Breast epithelium (tissue), 4 donors: ENCODE measurements at regions not wholly inside any gene's neighbourhood (a gene's known extent, or its start where the extent isn't known, plus 50 kb on each side); places are given as distances from the start of the nearest gene placed in this dataset.
A peak's percentile ranks its signal among the peaks of the same experiment; 100 is the strongest.

ENCODE experiments used
- DNase-seq, 2 donors: peaks; one replicate each; pipeline ENCODE4 v3.0.0-alpha.2; 2019; ENCODE audit warnings: low spot score in 2 of 2
- H3K27ac ChIP-seq, 2 donors: fragments of 200-600 bp; sonication (generic) in 1 of 2; one replicate each; pipeline ENCODE4 v1.5.1; 2016 to 2019; ENCODE audit warnings: mild to moderate bottlenecking in 1 of 2
- H3K27me3 ChIP-seq, 2 donors: fragments of 200-600 bp; sonication (generic) in 1 of 2; one replicate each; pipeline versions ENCODE4 v1.5.1 to v1.6.0; 2017 to 2019; ENCODE audit warnings: control low read depth in 1 of 2, mild to moderate bottlenecking in 1 of 2
- H3K36me3 ChIP-seq: fragments of 200-600 bp; one replicate; pipeline ENCODE4 v1.5.1; 2019
- H3K4me1 ChIP-seq, 2 donors: fragments of 200-600 bp; sonication (generic); one replicate each; pipeline ENCODE4 v1.5.1; 2016 to 2019; ENCODE audit warnings: control low read depth in 1 of 2
- H3K4me3 ChIP-seq, 3 donors: fragments of 200-600 bp; sonication (generic); 1 replicate in 2 of 3; 2 replicates in 1 of 3; pipeline ENCODE4 v1.5.1; 2016 to 2019; ENCODE audit warnings: mild to moderate bottlenecking in 3 of 3, moderate library complexity in 2 of 3
- H3K9me3 ChIP-seq, 2 donors: fragments of 200-600 bp; sonication (generic) in 1 of 2; one replicate each; pipeline ENCODE4 v1.5.1; 2016 to 2019; ENCODE audit warnings: control low read depth in 1 of 2
- CTCF ChIP-seq, 3 donors: fragments of 450-650 bp; IDR thresholded peaks; one replicate each; pipeline ENCODE4 v1.5.1; 2016 to 2017; ENCODE audit warnings: antibody characterized with exemption in 3 of 3, mild to moderate bottlenecking in 3 of 3, moderate library complexity in 3 of 3
- POLR2A ChIP-seq: fragments of 450-650 bp; IDR thresholded peaks from one replicate; pipeline ENCODE4 v1.6.1; 2016; ENCODE audit warnings: antibody characterized with exemption, mild to moderate bottlenecking, moderate library complexity
- POLR2AphosphoS5 ChIP-seq, 3 donors: sonication (generic); formaldehyde crosslinking; IDR thresholded peaks; one replicate each; pipeline ENCODE4 v1.6.1; 2017; ENCODE audit warnings: antibody characterized with exemption in 3 of 3
- intact Hi-C: fragments of 100-400 bp; cut with DNase I; formaldehyde crosslinking; loops from one replicate; pipeline ENCODE4 v1.15.1; 2023; ENCODE audit warnings: low total_unique reads

GRCh38 chr20:22776369-22776768 is 192.0 kb upstream of the FOXA2 start:
- Histone ChIP-seq H3K27me3 (no peaks in the 10 kb centered on the region), H3K4me3 (no peak overlapping the region), H3K27ac (no peak overlapping the region), H3K4me1 (no peaks in the 10 kb centered on the region), H3K36me3 (no peaks in the 10 kb centered on the region), H3K9me3 (no peaks in the 10 kb centered on the region)
- no peak for DNase-seq
- no peak for TF ChIP-seq CTCF (IDR thresholded peaks at IDR 0.05)
- intact Hi-C loops: no loop called here

- intact Hi-C loops: no loop called here
- H3K36me3 ChIP-seq: no peaks in the 10 kb centered on the region
- H3K27me3 ChIP-seq: no peaks in the 10 kb centered on the region
- H3K4me1 ChIP-seq: no peaks in the 10 kb centered on the region
- H3K27ac ChIP-seq: no peak overlapping the region
- H3K4me3 ChIP-seq: no peak overlapping the region
- H3K9me3 ChIP-seq: no peaks in the 10 kb centered on the region
- TF ChIP-seq POLR2A: no peak
- no peak for TF ChIP-seq POLR2AphosphoS5 (IDR thresholded peaks at IDR 0.05)
- TF ChIP-seq CTCF (IDR thresholded peaks at IDR 0.05): no peak
- DNase-seq: no peak
Measured at GRCh38 chr20:22779878-22780277, 195.5 kb upstream of the FOXA2 start.

- intact Hi-C loops: no loop called here
- no peaks in the 10 kb centered on the region for H3K27me3 ChIP-seq
- TF ChIP-seq POLR2A (no peak), POLR2AphosphoS5 (IDR thresholded peaks at IDR 0.05) (no peak), CTCF (IDR thresholded peaks at IDR 0.05) (no peak)
- DNase-seq: no peak
- no peaks in the 10 kb centered on the region for H3K36me3 ChIP-seq
- no peaks in the 10 kb centered on the region for H3K9me3 ChIP-seq
- H3K4me3 ChIP-seq: no peak overlapping the region
- H3K27ac ChIP-seq: no peak overlapping the region
- no peaks in the 10 kb centered on the region for H3K4me1 ChIP-seq
Measured at GRCh38 chr20:22781869-22782268, 197.5 kb upstream of the FOXA2 start.

- H3K4me1 ChIP-seq: no peaks in the 10 kb centered on the region
- DNase-seq: no peak
- no peaks in the 10 kb centered on the region for H3K36me3 ChIP-seq
- no peaks in the 10 kb centered on the region for H3K27me3 ChIP-seq
- H3K27ac ChIP-seq: peak overlapping the region in 1 of 2 donors; percentile 7
- no peak for TF ChIP-seq CTCF (IDR thresholded peaks at IDR 0.05)
- no peak overlapping the region for H3K4me3 ChIP-seq
- intact Hi-C loops: no loop called here
- no peaks in the 10 kb centered on the region for H3K9me3 ChIP-seq
Measured at GRCh38 chr20:22789676-22790075, 205.3 kb upstream of the FOXA2 start.

GRCh38 chr20:22791396-22791795 is 207.0 kb upstream of the FOXA2 start:
- no peak overlapping the region for H3K4me3 ChIP-seq
- TF ChIP-seq POLR2AphosphoS5 (IDR thresholded peaks at IDR 0.05): no peak
- no peak for TF ChIP-seq CTCF (IDR thresholded peaks at IDR 0.05)
- TF ChIP-seq POLR2A: no peak
- H3K4me1 ChIP-seq: peaks cover 0 to 3% of the 10 kb centered on the region in 2 donors
- no peaks in the 10 kb centered on the region for H3K27me3 ChIP-seq
- no peaks in the 10 kb centered on the region for H3K36me3 ChIP-seq
- no peak for DNase-seq
- intact Hi-C loops: no loop called here
- no peaks in the 10 kb centered on the region for H3K9me3 ChIP-seq
- H3K27ac ChIP-seq: peak overlapping the region in 1 of 2 donors; percentile 7
